ENCODE measurements at regions not wholly inside any gene's neighbourhood (a gene's known extent, or its start where the extent isn't known, plus 50 kb on each side); places are given as distances from the start of the nearest gene placed in this dataset.

GRCh38 chr1:222210776-222211175 lies 337.1 kb downstream of the HHIPL2 start:
- DNase-seq (ENCODE audit: extremely low read depth, low read depth), result no peak
- TF ChIP-seq CTCF (IDR thresholded peaks at IDR 0.05; ENCODE audit: low read depth, low read length), result no peak

GRCh38 chr1:222204475-222204874 lies 343.4 kb downstream of the HHIPL2 start:
- no peak for TF ChIP-seq CTCF (IDR thresholded peaks at IDR 0.05; ENCODE audit: low read depth, low read length)
- no peak for DNase-seq (ENCODE audit: extremely low read depth, low read depth)

- TF ChIP-seq CTCF (IDR thresholded peaks at IDR 0.05; ENCODE audit: low read depth, low read length), result no peak
- no peak for DNase-seq (ENCODE audit: extremely low read depth, low read depth)
Measured at GRCh38 chr1:222202831-222203230, 345.1 kb downstream of the HHIPL2 start.

- DNase-seq (ENCODE audit: extremely low read depth, low read depth), result no peak
- TF ChIP-seq CTCF (IDR thresholded peaks at IDR 0.05; ENCODE audit: low read depth, low read length), result no peak
Measured at GRCh38 chr1:222196736-222197135, 351.2 kb downstream of the HHIPL2 start.

GRCh38 chr1:222196288-222196687 lies 351.6 kb downstream of the HHIPL2 start:
- no peak for TF ChIP-seq CTCF (IDR thresholded peaks at IDR 0.05; ENCODE audit: low read depth, low read length)
- DNase-seq (ENCODE audit: extremely low read depth, low read depth), result no peak

- TF ChIP-seq CTCF (IDR thresholded peaks at IDR 0.05; ENCODE audit: low read depth, low read length), result no peak
- DNase-seq (ENCODE audit: extremely low read depth, low read depth), result no peak
Measured at GRCh38 chr1:222195857-222196256, 352.0 kb downstream of the HHIPL2 start.

- TF ChIP-seq CTCF (IDR thresholded peaks at IDR 0.05; ENCODE audit: low read depth, low read length), result no peak
- no peak for DNase-seq (ENCODE audit: extremely low read depth, low read depth)
Measured at GRCh38 chr1:222189218-222189617, 358.7 kb downstream of the HHIPL2 start.
